Ishikawa (cell line): ENCODE measurements at regions not wholly inside any gene's neighbourhood (a gene's known extent, or its start where the extent isn't known, plus 50 kb on each side); places are given as distances from the start of the nearest gene placed in this dataset.

ENCODE experiments used
- EP300 ChIP-seq: IDR thresholded peaks from 2 replicates; pipeline ENCODE4 v1.6.1; 2012; ENCODE audit warnings: borderline replicate concordance
- FOXM1 ChIP-seq: IDR thresholded peaks from 2 replicates; pipeline ENCODE4 v1.6.1; 2012; ENCODE audit warnings: low read depth, borderline replicate concordance
- RAD21 ChIP-seq: IDR thresholded peaks from 2 replicates; pipeline ENCODE4 v1.6.1; 2012; ENCODE audit warnings: low read depth
- TAF1 ChIP-seq: IDR thresholded peaks from 2 replicates; pipeline ENCODE4 v1.6.1; 2012; ENCODE audit warnings: low read depth, mild to moderate bottlenecking
- TCF12 ChIP-seq: IDR thresholded peaks from 2 replicates; pipeline ENCODE4 v1.6.1; 2012; ENCODE audit warnings: low read depth
- TEAD4 ChIP-seq: IDR thresholded peaks from 2 replicates; pipeline ENCODE4 v1.6.1; 2012
- TF ChIP-seq, protein P1 (sequence below): IDR thresholded peaks from 2 replicates; pipeline ENCODE4 v1.6.1; 2012
- TF ChIP-seq, protein P2 (sequence below): IDR thresholded peaks from 2 replicates; pipeline ENCODE4 v1.6.1; 2012; ENCODE audit warnings: low read depth, mild to moderate bottlenecking

DNA sequence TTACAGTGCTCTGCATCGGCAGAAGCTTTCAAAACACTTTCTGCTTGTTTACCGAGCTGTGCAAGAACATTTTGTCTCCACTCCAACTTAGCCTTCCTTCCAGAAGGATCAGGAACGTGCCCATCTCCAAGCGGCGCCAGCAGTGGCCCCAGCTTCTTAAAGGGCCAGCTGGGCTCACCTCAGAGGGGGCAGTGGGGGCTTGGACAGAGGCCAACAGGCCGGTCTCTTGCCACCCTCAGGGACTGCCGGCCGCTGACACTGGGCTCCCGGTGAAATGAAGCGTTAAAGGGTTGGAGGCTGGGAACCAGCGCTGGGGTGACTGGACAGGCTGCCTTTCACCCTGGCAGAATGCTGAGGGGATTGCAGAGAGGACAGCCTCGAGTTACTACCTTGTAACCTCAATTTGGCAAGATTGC is 67.0 kb upstream of the RNU6ATAC start:
- TF ChIP-seq TAF1 (no peak), EP300 (no peak), FOXM1 (no peak), TCF12 (no peak), TEAD4 (no peak), RAD21 (no peak)
- TF ChIP-seq, protein P1, sequence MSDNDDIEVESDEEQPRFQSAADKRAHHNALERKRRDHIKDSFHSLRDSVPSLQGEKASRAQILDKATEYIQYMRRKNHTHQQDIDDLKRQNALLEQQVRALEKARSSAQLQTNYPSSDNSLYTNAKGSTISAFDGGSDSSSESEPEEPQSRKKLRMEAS = no peak
- TF ChIP-seq, protein P2, sequence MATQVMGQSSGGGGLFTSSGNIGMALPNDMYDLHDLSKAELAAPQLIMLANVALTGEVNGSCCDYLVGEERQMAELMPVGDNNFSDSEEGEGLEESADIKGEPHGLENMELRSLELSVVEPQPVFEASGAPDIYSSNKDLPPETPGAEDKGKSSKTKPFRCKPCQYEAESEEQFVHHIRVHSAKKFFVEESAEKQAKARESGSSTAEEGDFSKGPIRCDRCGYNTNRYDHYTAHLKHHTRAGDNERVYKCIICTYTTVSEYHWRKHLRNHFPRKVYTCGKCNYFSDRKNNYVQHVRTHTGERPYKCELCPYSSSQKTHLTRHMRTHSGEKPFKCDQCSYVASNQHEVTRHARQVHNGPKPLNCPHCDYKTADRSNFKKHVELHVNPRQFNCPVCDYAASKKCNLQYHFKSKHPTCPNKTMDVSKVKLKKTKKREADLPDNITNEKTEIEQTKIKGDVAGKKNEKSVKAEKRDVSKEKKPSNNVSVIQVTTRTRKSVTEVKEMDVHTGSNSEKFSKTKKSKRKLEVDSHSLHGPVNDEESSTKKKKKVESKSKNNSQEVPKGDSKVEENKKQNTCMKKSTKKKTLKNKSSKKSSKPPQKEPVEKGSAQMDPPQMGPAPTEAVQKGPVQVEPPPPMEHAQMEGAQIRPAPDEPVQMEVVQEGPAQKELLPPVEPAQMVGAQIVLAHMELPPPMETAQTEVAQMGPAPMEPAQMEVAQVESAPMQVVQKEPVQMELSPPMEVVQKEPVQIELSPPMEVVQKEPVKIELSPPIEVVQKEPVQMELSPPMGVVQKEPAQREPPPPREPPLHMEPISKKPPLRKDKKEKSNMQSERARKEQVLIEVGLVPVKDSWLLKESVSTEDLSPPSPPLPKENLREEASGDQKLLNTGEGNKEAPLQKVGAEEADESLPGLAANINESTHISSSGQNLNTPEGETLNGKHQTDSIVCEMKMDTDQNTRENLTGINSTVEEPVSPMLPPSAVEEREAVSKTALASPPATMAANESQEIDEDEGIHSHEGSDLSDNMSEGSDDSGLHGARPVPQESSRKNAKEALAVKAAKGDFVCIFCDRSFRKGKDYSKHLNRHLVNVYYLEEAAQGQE = no peak
